Caco-2 (cell line): ENCODE measurements at regions not wholly inside any gene's neighbourhood (a gene's known extent, or its start where the extent isn't known, plus 50 kb on each side); places are given as distances from the start of the nearest gene placed in this dataset.

Experiments
- BruUV-seq: library from RNA; stranded (reverse); fragments of 400-500 nt; replicated peaks from 2 replicates; lab custom pipeline; 2021; lab: Mats Ljungman, UMichigan
- CTCF ChIA-PET: fragments of 300-600 bp; sonication (Branson Sonifier 250); formaldehyde crosslinking; loops from one replicate; lab custom pipeline; 2022; ENCODE audit warnings: antibody characterized with exemption; lab: Charles Lee
- POLR2A ChIA-PET: fragments of 300-600 bp; sonication (Branson Sonifier 250); formaldehyde crosslinking; loops from one replicate; lab custom pipeline; 2022; ENCODE audit warnings: antibody characterized with exemption; lab: Charles Lee
- DNase-seq, 2 experiments: peaks; one replicate each; pipeline versions ENCODE4 v3.0.0 to v3.0.0-alpha.2; 2020 to 2022
- H3K27me3 ChIP-seq: replicated peaks from 2 replicates; pipeline ENCODE4 v1.6.0; 2011; ENCODE audit warnings: low read length; ENCODE audit not compliant: control insufficient read depth, insufficient read depth
- H3K36me3 ChIP-seq: 2 replicates; pipeline ENCODE4 v1.5.1; 2011; ENCODE audit warnings: low read length; ENCODE audit not compliant: control insufficient read depth, insufficient read depth
- H3K4me1 ChIP-seq: fragments of 250-450 bp; sonication (Bioruptor Pico); 2 replicates; pipeline ENCODE4 v1.5.1; 2020; ENCODE audit warnings: mild to moderate bottlenecking
- H3K4me3 ChIP-seq: 2 replicates; pipeline ENCODE4 v1.5.1; 2011; ENCODE audit warnings: low read depth, mild to moderate bottlenecking, control low read depth, low read length
- H3K9me3 ChIP-seq: fragments of 250-450 bp; sonication (Bioruptor Pico); 2 replicates; pipeline ENCODE4 v1.5.1; 2020; ENCODE audit warnings: mild to moderate bottlenecking, moderate library complexity
- H3K27ac Mint-ChIP-seq: one replicate; pipeline ENCODE4 v1.8.0; 2022; ENCODE audit warnings: mixed read lengths; ENCODE audit not compliant: unreplicated experiment
- H3K27me3 Mint-ChIP-seq: one replicate; pipeline ENCODE4 v1.8.0; 2022; ENCODE audit warnings: mixed read lengths; ENCODE audit not compliant: insufficient read depth, unreplicated experiment
- H3K36me3 Mint-ChIP-seq: one replicate; pipeline ENCODE4 v1.8.0; 2022; ENCODE audit warnings: mild to moderate bottlenecking, mixed read lengths; ENCODE audit not compliant: insufficient read depth, unreplicated experiment
- H3K4me1 Mint-ChIP-seq: one replicate; pipeline ENCODE4 v1.8.0; 2022; ENCODE audit warnings: low read depth, mixed read lengths; ENCODE audit not compliant: unreplicated experiment
- H3K4me3 Mint-ChIP-seq: one replicate; pipeline ENCODE4 v1.8.0; 2022; ENCODE audit warnings: mild to moderate bottlenecking, moderate library complexity, mixed read lengths; ENCODE audit not compliant: unreplicated experiment
- H3K9me3 Mint-ChIP-seq: one replicate; pipeline ENCODE4 v1.8.0; 2022; ENCODE audit warnings: mixed read lengths; ENCODE audit not compliant: unreplicated experiment
- intact Hi-C: fragments of 100-400 bp; cut with micrococcal nuclease; formaldehyde crosslinking; loops from one replicate; pipeline ENCODE4 v1.10.0; 2022; ENCODE audit not compliant: unreplicated experiment
- TF ChIP-seq, protein P1 (sequence below), 2 experiments: fragments of 200-600 bp in 1 of 2; IDR thresholded peaks; 1 replicate in 1 of 2; 2 replicates in 1 of 2; pipeline versions ENCODE4 v1.5.1 to v1.8.0; 2011 to 2022; ENCODE audit warnings: antibody characterized with exemption in 1 of 2, control low read depth in 1 of 2, inconsistent platforms in 1 of 2, low read depth in 1 of 2, low read length in 1 of 2, mild to moderate bottlenecking in 1 of 2, moderate library complexity in 1 of 2; ENCODE audit not compliant: insufficient read depth in 1 of 2, severe bottlenecking in 1 of 2, unreplicated experiment in 1 of 2

DNA sequence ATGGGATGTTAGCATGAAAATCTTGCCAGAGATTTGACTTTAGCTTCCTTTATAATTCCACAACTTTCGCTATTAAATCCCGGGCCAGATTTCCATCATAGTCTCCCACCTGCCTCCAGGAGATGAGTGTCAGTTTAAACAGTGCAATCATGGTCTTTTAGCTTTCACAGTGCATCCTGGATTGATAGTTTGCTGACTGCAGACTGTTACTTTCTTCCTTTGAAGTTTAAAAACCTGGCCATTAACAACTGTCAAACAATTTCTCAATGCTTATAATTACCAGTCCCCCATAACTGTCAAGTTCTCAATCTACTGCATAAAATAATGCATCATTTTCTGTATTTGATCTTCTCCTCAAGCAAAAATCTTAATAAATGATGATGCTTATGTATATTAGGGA is 108.4 kb upstream of the FSTL5 start:
- no peak for DNase-seq
- Histone ChIP-seq H3K4me3 (no peak overlapping the region), H3K4me1 (no peaks in the 10 kb centered on the region), H3K9me3 (no peaks in the 10 kb centered on the region), H3K36me3 (no peaks in the 10 kb centered on the region), H3K27me3 (no peaks in the 10 kb centered on the region)
- TF ChIP-seq, protein P1, sequence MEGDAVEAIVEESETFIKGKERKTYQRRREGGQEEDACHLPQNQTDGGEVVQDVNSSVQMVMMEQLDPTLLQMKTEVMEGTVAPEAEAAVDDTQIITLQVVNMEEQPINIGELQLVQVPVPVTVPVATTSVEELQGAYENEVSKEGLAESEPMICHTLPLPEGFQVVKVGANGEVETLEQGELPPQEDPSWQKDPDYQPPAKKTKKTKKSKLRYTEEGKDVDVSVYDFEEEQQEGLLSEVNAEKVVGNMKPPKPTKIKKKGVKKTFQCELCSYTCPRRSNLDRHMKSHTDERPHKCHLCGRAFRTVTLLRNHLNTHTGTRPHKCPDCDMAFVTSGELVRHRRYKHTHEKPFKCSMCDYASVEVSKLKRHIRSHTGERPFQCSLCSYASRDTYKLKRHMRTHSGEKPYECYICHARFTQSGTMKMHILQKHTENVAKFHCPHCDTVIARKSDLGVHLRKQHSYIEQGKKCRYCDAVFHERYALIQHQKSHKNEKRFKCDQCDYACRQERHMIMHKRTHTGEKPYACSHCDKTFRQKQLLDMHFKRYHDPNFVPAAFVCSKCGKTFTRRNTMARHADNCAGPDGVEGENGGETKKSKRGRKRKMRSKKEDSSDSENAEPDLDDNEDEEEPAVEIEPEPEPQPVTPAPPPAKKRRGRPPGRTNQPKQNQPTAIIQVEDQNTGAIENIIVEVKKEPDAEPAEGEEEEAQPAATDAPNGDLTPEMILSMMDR (IDR thresholded peaks at IDR 0.05; ENCODE audit: insufficient read depth in 1 of 2, low read depth in 1 of 2, low read length in 1 of 2, severe bottlenecking in 1 of 2, unreplicated experiment in 1 of 2), result no peak
- Mint-ChIP-seq H3K9me3 (no peaks in the 10 kb centered on the region), H3K4me3 (no peak overlapping the region), H3K27me3 (no peaks in the 10 kb centered on the region), H3K27ac (no peak overlapping the region), H3K36me3 (no peaks in the 10 kb centered on the region), H3K4me1 (no peaks in the 10 kb centered on the region)
- ChIA-PET POLR2A (no interaction called here), CTCF (no interaction called here)
- no TSS peak for BruUV-seq
- intact Hi-C loops, result no loop called here

DNA sequence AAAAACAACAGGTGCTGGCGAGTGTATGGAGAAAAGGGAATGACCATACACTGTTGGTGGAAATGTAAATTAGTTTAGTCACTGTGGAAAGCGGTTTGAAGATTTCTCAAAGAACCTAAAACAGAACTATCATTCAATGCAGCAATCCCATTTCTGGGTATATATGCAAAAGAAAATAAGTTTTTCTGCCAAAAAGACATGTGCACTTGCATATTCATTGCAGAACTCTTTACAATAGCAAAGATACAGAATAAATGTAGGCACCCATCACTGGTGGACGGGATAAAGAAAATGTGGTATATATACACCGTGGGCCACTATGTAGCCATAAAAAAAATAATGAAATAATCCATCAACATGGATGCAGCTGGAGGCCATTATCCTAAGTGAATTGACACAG is 105.1 kb upstream of the FSTL5 start:
- peaks cover 3% of the 10 kb centered on the region for H3K9me3 Mint-ChIP-seq
- no peaks in the 10 kb centered on the region for H3K36me3 Mint-ChIP-seq
- H3K4me3 Mint-ChIP-seq, result no peak overlapping the region
- H3K27me3 ChIP-seq, result no peaks in the 10 kb centered on the region
- H3K4me3 ChIP-seq, result no peak overlapping the region
- no peak for DNase-seq
- H3K4me1 Mint-ChIP-seq, result no peaks in the 10 kb centered on the region
- no peaks in the 10 kb centered on the region for H3K36me3 ChIP-seq
- no TSS peak for BruUV-seq
- H3K9me3 ChIP-seq, result peaks cover 6% of the 10 kb centered on the region
- CTCF ChIA-PET, result no interaction called here
- POLR2A ChIA-PET, result no interaction called here
- H3K27me3 Mint-ChIP-seq, result no peaks in the 10 kb centered on the region
- intact Hi-C loops, result no loop called here
- no peaks in the 10 kb centered on the region for H3K4me1 ChIP-seq
- TF ChIP-seq, protein P1 (IDR thresholded peaks at IDR 0.05; ENCODE audit: insufficient read depth in 1 of 2, low read depth in 1 of 2, low read length in 1 of 2, severe bottlenecking in 1 of 2, unreplicated experiment in 1 of 2), result no peak
- H3K27ac Mint-ChIP-seq, result no peak overlapping the region

DNA sequence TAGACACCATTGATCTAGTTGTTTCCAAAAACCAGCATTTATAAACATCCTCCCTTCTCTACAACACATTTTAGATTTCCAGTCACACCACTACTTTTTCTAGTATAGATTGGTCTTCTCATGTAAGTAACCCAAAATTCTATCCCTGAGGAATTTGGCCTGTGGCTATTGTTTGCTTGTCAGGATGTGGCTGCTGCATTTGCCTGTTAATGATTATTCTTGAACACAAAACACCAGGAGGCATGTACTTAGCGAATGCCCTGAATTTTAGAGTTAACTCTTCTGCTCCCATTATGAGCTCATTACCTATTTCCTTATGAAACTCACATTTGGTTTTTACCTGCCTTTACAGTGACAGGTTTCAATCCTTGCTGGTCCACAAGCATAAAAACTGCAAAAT is 102.0 kb upstream of the FSTL5 start:
- Histone ChIP-seq H3K4me1 (no peaks in the 10 kb centered on the region), H3K4me3 (no peak overlapping the region), H3K27me3 (no peaks in the 10 kb centered on the region), H3K36me3 (no peaks in the 10 kb centered on the region), H3K9me3 (peaks cover 6% of the 10 kb centered on the region)
- H3K36me3 Mint-ChIP-seq, result no peaks in the 10 kb centered on the region
- H3K9me3 Mint-ChIP-seq, result peaks cover 10% of the 10 kb centered on the region
- ChIA-PET CTCF (no interaction called here), POLR2A (no interaction called here)
- no peaks in the 10 kb centered on the region for H3K4me1 Mint-ChIP-seq
- H3K27me3 Mint-ChIP-seq, result no peaks in the 10 kb centered on the region
- H3K4me3 Mint-ChIP-seq, result no peak overlapping the region
- BruUV-seq, result no TSS peak
- intact Hi-C loops, result no loop called here
- no peak for DNase-seq
- TF ChIP-seq, protein P1 (IDR thresholded peaks at IDR 0.05; ENCODE audit: insufficient read depth in 1 of 2, low read depth in 1 of 2, low read length in 1 of 2, severe bottlenecking in 1 of 2, unreplicated experiment in 1 of 2), result no peak
- H3K27ac Mint-ChIP-seq, result no peak overlapping the region
